Right lobe of liver (tissue), 6 donors: ENCODE measurements at regions not wholly inside any gene's neighbourhood (a gene's known extent, or its start where the extent isn't known, plus 50 kb on each side); places are given as distances from the start of the nearest gene placed in this dataset.

Experiments used
- ATAC-seq, 4 donors: fragments of 200-7000 bp; cut with Tn5 transposase; one replicate each; pipeline ENCODE4 v1.9.1; 2020; ENCODE audit warnings: mild to moderate bottlenecking in 4 of 4, moderate library complexity in 4 of 4
- DNase-seq, 3 donors: peaks; one replicate each; pipeline ENCODE4 v3.0.0-alpha.2; 2020
- H3K27ac ChIP-seq, 3 donors: fragments of 200-600 bp; one replicate each; pipeline ENCODE4 v1.8.0; 2022
- H3K27me3 ChIP-seq, 2 donors: fragments of 200-600 bp; one replicate each; pipeline ENCODE4 v1.8.0; 2022
- H3K36me3 ChIP-seq, 4 donors: fragments of 200-600 bp; sonication (generic) in 1 of 4; one replicate each; pipeline versions ENCODE4 v1.5.1 to v1.8.0; 2017 to 2022; ENCODE audit warnings: control low read depth in 1 of 4
- H3K4me1 ChIP-seq, 4 donors: fragments of 200-600 bp; sonication (generic) in 1 of 4; one replicate each; pipeline versions ENCODE4 v1.5.1 to v1.8.0; 2017 to 2022; ENCODE audit warnings: control low read depth in 1 of 4
- H3K4me3 ChIP-seq, 3 donors: fragments of 200-600 bp; one replicate each; pipeline ENCODE4 v1.8.0; 2022
- H3K9me3 ChIP-seq, 4 donors: fragments of 200-600 bp; sonication (generic) in 1 of 4; one replicate each; pipeline versions ENCODE4 v1.5.1 to v1.8.0; 2017 to 2022; ENCODE audit warnings: control low read depth in 1 of 4
- CTCF ChIP-seq, 4 donors: fragments of 200-600 bp in 3 of 4; fragments of 450-650 bp in 1 of 4; IDR thresholded peaks; one replicate each; pipeline versions ENCODE4 v1.5.1 to v1.8.0; 2016 to 2022; ENCODE audit warnings: antibody characterized with exemption in 4 of 4, mild to moderate bottlenecking in 2 of 4
- POLR2A ChIP-seq: fragments of 450-650 bp; IDR thresholded peaks from one replicate; pipeline ENCODE4 v1.6.1; 2017; ENCODE audit warnings: antibody characterized with exemption, mild to moderate bottlenecking
- WGBS: methylation state at CpG from one replicate; pipeline ENCODE4 v1.1.6; 2018; ENCODE audit warnings: low coverage, low lambda C conversion rate; ENCODE audit not compliant: insufficient coverage; ENCODE audit errors: missing lambda C conversion rate; 5-methylcytosine and 5-hydroxymethylcytosine counted together
- intact Hi-C, 2 donors: fragments of 100-400 bp; cut with DNase I; formaldehyde crosslinking; loops; one replicate each; pipeline versions ENCODE4 v1.11.2 to v1.14.1; 2022
- donor health status: DM: no; HTN: yes; CAD: no.
- donor health status: DM: no; HTN: no; CAD: no.
- donor health status: DM: no; HTN: no; CAD: no.
- donor health status: DM: no; HTN: yes; CAD: no.
- donor health status: DM: no; HTN: yes; CAD: no.

- intact Hi-C loops: loop anchor here (10.0 kb wide), 3 partner anchors 48 to 618 kb away; no protein-coding TSS in a partner anchor
- ATAC-seq: peak in 1 of 4 donors; percentile 37
- H3K4me1 ChIP-seq: no peaks in the 10 kb centered on the region
- no peaks in the 10 kb centered on the region for H3K27me3 ChIP-seq
- H3K4me3 ChIP-seq: no peak overlapping the region
- 100% methylated on average over 1 of the region's 3 CpGs for WGBS
- TF ChIP-seq CTCF (IDR thresholded peaks at IDR 0.05): no peak
- no peaks in the 10 kb centered on the region for H3K9me3 ChIP-seq
- H3K36me3 ChIP-seq: no peaks in the 10 kb centered on the region
- no peak overlapping the region for H3K27ac ChIP-seq
- DNase-seq: peak in 1 of 3 donors; percentile 15
Observed at GRCh38 chr11:119486691-119487259, 63.8 kb upstream of the THY1 start.

- TF ChIP-seq CTCF (IDR thresholded peaks at IDR 0.05): no peak
- TF ChIP-seq POLR2A: no peak
- no peaks in the 10 kb centered on the region for H3K27me3 ChIP-seq
- intact Hi-C loops: loop anchor here (10.0 kb wide), 3 partner anchors 49 to 619 kb away; no protein-coding TSS in a partner anchor
- ATAC-seq (no peak), DNase-seq (no peak)
- H3K4me1 ChIP-seq: peaks cover 0 to 3% (median 0%) of the 10 kb centered on the region in 4 donors
- WGBS: 69% methylated on average over 2 of the region's 6 CpGs
- no peaks in the 10 kb centered on the region for H3K36me3 ChIP-seq
- no peak overlapping the region for H3K27ac ChIP-seq
- H3K9me3 ChIP-seq: no peaks in the 10 kb centered on the region
- H3K4me3 ChIP-seq: no peak overlapping the region
Observed at GRCh38 chr11:119486016-119486415, 63.0 kb upstream of the THY1 start.

GRCh38 chr11:119484741-119485605 lies 62.0 kb upstream of the THY1 start:
- H3K4me1 ChIP-seq: peaks cover 0 to 3% (median 0%) of the 10 kb centered on the region in 4 donors
- intact Hi-C loops: loop anchor here (5.0 to 10.0 kb wide), 4 partner anchors 50 to 627 kb away; no protein-coding TSS in a partner anchor
- H3K36me3 ChIP-seq: no peaks in the 10 kb centered on the region
- no peaks in the 10 kb centered on the region for H3K27me3 ChIP-seq
- H3K9me3 ChIP-seq: no peaks in the 10 kb centered on the region
- TF ChIP-seq CTCF (IDR thresholded peaks at IDR 0.05) (no peak), POLR2A (no peak)
- ATAC-seq: no peak
- H3K4me3 ChIP-seq: no peak overlapping the region
- H3K27ac ChIP-seq: no peak overlapping the region
- peak in 1 of 3 donors; percentile 31 for DNase-seq
- 57% methylated on average over 4 of the region's 21 CpGs for WGBS

GRCh38 chr11:119483881-119484371 lies 61.0 kb upstream of the THY1 start:
- intact Hi-C loops: loop anchor here (5.0 to 10.0 kb wide), 4 partner anchors 51 to 628 kb away; no protein-coding TSS in a partner anchor
- Histone ChIP-seq H3K36me3 (no peaks in the 10 kb centered on the region), H3K9me3 (no peaks in the 10 kb centered on the region)

More at GRCh38 chr11:119483881-119484371, 61.0 kb upstream of the THY1 start:
- no peak overlapping the region for H3K4me3 ChIP-seq
- TF ChIP-seq CTCF (IDR thresholded peaks at IDR 0.05): no peak
- no peak for TF ChIP-seq POLR2A
- DNase-seq (peak in 1 of 3 donors; percentile 30), ATAC-seq (no peak)
- H3K27me3 ChIP-seq: no peaks in the 10 kb centered on the region
- H3K4me1 ChIP-seq: peaks cover 0 to 3% (median 0%) of the 10 kb centered on the region in 4 donors
- no peak overlapping the region for H3K27ac ChIP-seq
- 81% methylated on average over 6 of the region's 9 CpGs for WGBS
